GM18861 (cell line): ENCODE measurements at regions not wholly inside any gene's neighbourhood (a gene's known extent, or its start where the extent isn't known, plus 50 kb on each side); places are given as distances from the start of the nearest gene placed in this dataset.

Source experiments
- ATAC-seq: cut with Tn5 transposase; IDR thresholded peaks from one replicate; pipeline ENCODE4 v1.9.1; 2021; ENCODE audit not compliant: unreplicated experiment

GRCh38 chr12:88665071-88665470 lies 84.8 kb upstream of the KITLG start:
- ATAC-seq: no peak

GRCh38 chr12:88662961-88663360 lies 82.7 kb upstream of the KITLG start:
- no peak for ATAC-seq

- no peak for ATAC-seq
These were observed 81.8 kb upstream of the KITLG start for GRCh38 chr12:88662093-88662492.

GRCh38 chr12:88658009-88658408 lies 77.7 kb upstream of the KITLG start:
- no peak for ATAC-seq

- ATAC-seq: no peak
These were observed 70.4 kb upstream of the KITLG start for GRCh38 chr12:88650715-88651114.

GRCh38 chr12:88648625-88649024 lies 68.4 kb upstream of the KITLG start:
- no peak for ATAC-seq

GRCh38 chr12:88646824-88647223 lies 66.6 kb upstream of the KITLG start:
- no peak for ATAC-seq

- ATAC-seq: no peak
These were observed 65.5 kb upstream of the KITLG start for GRCh38 chr12:88645816-88646215.

GRCh38 chr12:88644946-88645702 lies 64.9 kb upstream of the KITLG start:
- no peak for ATAC-seq

- ATAC-seq: no peak
These were observed 63.4 kb upstream of the KITLG start for GRCh38 chr12:88643685-88644084.

- ATAC-seq: no peak
These were observed 62.6 kb upstream of the KITLG start for GRCh38 chr12:88642675-88643431.

GRCh38 chr12:88638966-88639760 lies 58.9 kb upstream of the KITLG start:
- no peak for ATAC-seq

- ATAC-seq: no peak
These were observed 58.1 kb upstream of the KITLG start for GRCh38 chr12:88638388-88638787.

- no peak for ATAC-seq
These were observed 53.7 kb upstream of the KITLG start for GRCh38 chr12:88634008-88634407.

GRCh38 chr12:88633312-88633711 lies 53.0 kb upstream of the KITLG start:
- ATAC-seq: no peak

GRCh38 chr12:88630561-88630960 lies 50.3 kb upstream of the KITLG start:
- ATAC-seq: no peak
